NCI-H128 (cell line): ENCODE measurements at regions not wholly inside any gene's neighbourhood (a gene's known extent, or its start where the extent isn't known, plus 50 kb on each side); places are given as distances from the start of the nearest gene placed in this dataset.

Source experiments
- DNase-seq: peaks from one replicate; lab custom pipeline; 2025; ENCODE audit not compliant: unreplicated experiment; lab: John Stamatoyannopoulos, UW

DNA sequence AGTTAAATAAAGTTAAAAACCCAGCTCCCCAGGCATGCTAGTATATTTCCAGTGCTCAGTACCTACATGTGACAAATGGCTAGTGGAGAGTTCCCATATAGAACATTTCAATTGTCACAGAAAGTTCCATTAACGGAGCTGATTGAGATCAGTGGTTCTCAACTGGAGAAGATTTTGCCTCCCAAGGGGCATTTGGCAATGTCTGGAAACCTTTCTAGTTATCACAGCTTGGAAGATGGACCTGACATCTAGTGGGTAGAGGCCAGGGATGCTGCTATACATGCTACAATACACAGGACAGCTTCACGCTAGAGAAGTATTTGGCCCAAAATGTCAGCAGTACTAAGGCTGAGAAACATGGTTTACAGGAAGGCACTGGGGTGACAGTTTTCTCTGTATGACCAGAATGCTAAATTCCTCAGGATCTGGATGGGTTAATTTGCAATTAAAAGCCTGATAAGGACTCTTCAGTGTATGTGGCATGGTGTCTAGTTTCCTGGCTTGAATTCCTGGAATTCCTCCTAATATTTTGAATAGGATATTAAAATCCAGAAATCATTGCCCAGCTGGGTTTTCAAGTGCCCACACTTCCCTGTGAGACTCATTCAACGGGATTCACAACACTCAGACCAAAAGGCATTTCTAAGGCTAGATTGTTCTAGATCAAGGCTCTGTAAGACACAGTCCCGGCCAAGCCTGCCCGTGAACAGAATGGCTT lies 84.7 kb upstream of the SALL4 start:
- no peak for DNase-seq

DNA sequence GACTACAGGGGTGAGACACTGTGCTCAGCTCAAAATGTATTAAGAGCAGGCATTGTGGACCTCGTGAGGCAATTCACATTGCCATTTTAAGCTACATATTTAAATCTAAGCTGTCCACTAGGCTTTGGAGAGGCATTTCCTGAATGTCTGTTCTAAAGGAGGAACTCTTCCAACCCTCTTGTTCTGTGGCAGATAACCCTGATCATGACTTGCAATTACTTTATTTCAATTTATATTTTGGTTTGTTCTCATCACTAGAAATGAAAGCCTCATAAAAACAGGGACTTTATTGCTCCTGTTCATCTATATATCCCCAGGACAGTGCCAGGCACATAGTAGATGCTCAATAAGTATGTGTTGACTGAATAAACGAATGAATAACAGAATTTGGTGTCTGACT lies 84.0 kb upstream of the SALL4 start:
- no peak for DNase-seq

DNA sequence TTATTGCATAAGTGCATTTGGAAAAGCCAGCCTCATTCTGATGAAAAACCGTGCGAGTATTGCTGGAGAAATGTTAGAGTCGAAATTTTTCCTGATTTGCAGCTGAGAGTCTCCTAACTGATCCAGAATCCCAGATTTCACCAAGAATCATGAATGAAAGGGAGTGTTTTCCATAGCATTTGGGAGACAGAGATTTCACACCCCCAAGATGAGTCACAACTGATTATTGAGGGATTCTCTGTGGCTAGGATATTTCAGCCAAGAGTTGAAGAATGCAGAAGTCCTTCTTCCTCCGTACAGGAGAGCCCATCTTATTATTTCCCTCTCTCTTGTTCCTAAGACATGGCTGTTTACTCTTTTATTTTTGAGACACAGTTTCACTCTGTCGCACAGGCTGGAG lies 82.2 kb upstream of the SALL4 start:
- DNase-seq, result no peak

DNA sequence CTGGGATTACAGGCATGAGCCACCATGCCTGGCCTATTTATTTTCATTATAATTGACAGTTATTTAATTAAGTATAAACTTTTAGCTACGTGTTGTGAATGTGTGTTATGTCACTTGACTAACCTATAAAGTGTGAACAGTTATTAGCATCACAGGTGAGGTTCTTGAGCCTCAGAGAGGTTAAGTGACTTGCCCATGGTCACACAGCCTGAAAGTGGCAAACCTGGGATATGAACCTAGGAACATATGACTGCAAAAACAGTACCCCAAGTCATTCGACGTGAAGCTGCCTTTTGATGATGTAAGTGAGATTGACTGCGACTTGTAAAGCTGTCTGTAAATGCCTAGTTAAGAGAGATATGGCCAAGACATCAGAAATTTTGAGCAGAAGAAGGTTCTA lies 77.9 kb upstream of the SALL4 start:
- DNase-seq, result no peak

GRCh38 chr20:51876313-51876940 lies 74.1 kb upstream of the SALL4 start:
- no peak for DNase-seq

DNA sequence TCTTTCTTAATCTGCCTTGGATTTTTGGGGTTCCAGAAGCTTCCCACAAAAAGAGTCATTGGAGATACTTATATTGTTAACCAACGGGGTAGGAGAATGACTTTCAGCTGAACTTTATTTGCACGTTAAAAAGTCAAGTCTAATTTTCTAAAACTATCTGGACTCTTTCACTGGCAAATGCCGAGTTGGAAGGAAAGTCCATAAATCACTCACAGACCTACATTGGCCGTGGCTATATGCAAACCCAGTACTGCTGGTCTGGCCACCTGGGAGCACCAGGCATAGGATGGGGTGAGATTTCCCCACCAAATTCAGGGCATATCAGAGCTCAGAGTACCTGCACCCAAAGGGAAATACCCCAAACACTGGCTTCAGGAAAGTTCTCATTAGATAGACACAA lies 71.3 kb upstream of the SALL4 start:
- no peak for DNase-seq

- no peak for DNase-seq
These were observed 69.6 kb upstream of the SALL4 start for GRCh38 chr20:51871943-51872342.

DNA sequence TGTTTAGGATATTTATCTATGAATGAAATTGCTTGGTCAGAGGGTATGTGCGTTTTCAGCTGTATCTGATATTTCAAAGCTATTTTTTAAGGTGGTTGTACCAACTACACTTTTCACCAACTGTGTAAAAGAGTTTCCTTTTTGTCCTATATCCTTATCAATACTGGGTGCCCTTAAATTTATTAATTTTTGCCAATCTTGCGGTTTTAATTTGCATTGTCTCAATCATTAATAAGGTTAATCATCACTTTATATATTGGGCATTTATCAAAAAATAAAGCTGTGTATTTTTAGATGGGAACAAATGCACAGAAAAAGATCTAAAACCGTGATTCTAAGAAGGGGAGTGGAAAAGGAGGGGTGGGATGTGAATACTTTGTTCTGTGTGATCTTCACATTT lies 66.7 kb upstream of the SALL4 start:
- no peak for DNase-seq

DNA sequence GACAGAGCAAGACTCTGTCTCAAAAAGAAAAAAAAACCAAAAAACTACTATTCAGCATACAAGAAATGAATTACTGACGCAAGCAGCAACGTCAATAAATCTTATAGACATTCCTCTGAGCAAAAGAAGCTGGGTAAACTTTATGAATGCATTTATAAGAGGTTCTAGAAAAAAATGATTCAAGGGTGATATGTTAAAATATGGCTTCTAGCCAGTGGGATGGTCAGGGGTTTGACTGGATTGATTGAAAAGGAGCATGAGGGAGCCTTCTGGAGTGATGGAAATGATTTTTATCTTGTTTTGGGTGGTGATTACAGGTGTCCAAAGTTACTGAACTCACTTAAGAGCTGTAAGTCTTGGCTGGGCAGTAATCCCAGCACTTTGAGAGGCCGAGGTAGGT lies 64.9 kb upstream of the SALL4 start:
- no peak for DNase-seq

- DNase-seq, result no peak
These were observed 62.6 kb upstream of the SALL4 start for GRCh38 chr20:51864967-51865366.

- DNase-seq, result no peak
These were observed 60.5 kb upstream of the SALL4 start for GRCh38 chr20:51862796-51863195.

- DNase-seq, result no peak
These were observed 59.6 kb upstream of the SALL4 start for GRCh38 chr20:51861726-51862466.

DNA sequence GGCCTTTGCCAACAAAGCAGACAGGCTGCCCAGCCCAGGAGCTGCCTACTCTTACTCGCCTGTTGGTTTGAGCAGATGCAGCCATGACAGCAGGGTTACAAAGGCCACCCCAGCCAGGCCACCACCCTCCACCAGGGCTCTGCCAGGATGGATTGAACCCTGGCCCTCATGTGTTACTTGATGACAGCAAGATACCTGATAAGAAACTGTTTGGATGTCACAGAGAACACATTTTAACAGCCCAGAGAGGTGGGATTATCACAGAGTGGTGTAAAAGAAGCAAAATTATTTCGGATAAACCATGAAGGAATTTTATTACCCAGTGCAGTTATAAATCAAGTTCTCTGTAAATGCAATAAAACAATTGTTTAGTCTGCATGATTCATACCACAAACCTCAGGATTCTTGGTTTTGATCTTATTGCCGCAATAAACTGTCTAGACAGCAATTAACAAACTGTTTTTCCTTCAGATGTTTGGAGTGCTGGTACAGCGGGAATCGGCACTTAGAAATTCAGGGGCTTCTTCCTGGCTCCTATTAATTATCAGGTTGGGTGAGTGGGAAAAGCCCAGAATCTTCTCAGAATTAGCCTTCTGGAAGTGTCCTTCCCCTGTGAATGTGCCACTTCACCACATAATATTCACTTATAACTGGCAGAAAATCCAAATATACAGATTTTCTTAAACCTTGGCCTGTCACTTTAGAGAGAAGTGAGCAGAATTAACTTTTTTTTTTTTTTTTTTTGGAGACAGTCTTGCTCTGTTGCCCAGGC lies 58.0 kb upstream of the SALL4 start:
- no peak for DNase-seq

DNA sequence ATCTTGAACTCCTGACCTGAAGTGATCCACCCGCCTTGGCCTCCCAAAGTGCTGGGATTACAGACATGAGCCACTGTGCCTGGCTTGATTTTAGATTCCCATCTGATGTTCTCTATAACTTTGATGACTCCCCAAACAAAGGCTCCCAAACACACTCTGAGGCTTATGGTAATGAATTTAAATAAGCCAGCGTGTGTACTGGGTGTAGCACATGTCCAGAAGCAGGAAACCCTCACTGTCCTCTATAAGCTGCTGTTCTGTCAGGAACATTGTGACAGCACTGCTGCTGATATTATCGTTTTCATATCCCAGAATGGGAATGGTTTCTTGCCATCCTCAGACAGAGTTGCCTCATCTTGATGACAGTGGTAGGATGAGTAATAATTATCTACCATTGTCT lies 54.1 kb upstream of the SALL4 start:
- DNase-seq, result no peak

DNA sequence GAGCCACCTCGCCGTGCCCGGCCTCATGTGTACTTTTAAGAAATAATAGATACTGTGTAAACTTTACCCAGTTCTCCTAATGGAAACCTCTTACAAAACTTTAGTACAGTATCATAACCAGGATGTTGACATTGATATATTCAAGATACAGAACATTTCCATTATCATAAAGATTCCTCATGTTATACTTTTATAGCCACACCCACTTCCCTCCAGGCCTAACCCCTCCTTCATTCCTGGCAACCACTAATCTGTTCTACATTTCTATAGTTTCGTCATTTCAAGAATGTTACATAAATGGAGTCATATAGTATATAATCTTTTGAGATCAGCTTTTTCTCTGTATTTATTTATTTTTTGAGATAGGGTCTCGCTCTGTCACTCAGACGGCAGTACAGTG lies 52.6 kb upstream of the SALL4 start:
- no peak for DNase-seq
